H1 (cell line): ENCODE measurements at regions not wholly inside any gene's neighbourhood (a gene's known extent, or its start where the extent isn't known, plus 50 kb on each side); places are given as distances from the start of the nearest gene placed in this dataset.

Source experiments
- CTCF ChIA-PET: fragments of 300-600 bp; sonication (Branson Sonifier 250); formaldehyde crosslinking; loops from one replicate; lab custom pipeline; 2021; ENCODE audit not compliant: partially characterized antibody; lab: Charles Lee
- POLR2A ChIA-PET: fragments of 300-600 bp; sonication (Branson Sonifier 250); formaldehyde crosslinking; loops from one replicate; lab custom pipeline; 2021; ENCODE audit warnings: inconsistent platforms; ENCODE audit not compliant: partially characterized antibody; lab: Charles Lee
- DNase-seq, 2 experiments: peaks; one replicate each; pipeline versions ENCODE4 v3.0.0 to v3.0.0-alpha.2; 2010 to 2022; ENCODE audit warnings: low spot score in 2 of 2, low read depth in 1 of 2, mixed read lengths in 1 of 2
- FAIRE-seq: peaks from 2 replicates; lab custom pipeline; 2011; peaks lifted over from hg19 to GRCh38; lab: Jason Lieb, UNC
- H2AFZ ChIP-seq: 2 replicates; pipeline ENCODE4 v1.8.1; 2012; ENCODE audit warnings: low read length, inconsistent platforms
- H2AK5ac ChIP-seq: 2 replicates; pipeline ENCODE4 v1.6.1; 2013; ENCODE audit warnings: low read depth, low read length
- H2BK120ac ChIP-seq: replicated peaks from 2 replicates; pipeline ENCODE3; 2013; ENCODE audit warnings: low read depth, low read length, inconsistent platforms
- H2BK12ac ChIP-seq: 2 replicates; pipeline ENCODE4 v1.6.1; 2013; ENCODE audit warnings: low read depth, low read length
- H2BK15ac ChIP-seq: 2 replicates; pipeline ENCODE4 v1.6.1; 2013; ENCODE audit warnings: low read length
- H2BK20ac ChIP-seq: 2 replicates; pipeline ENCODE4 v1.6.1; 2013; ENCODE audit warnings: low read length
- H2BK5ac ChIP-seq: 2 replicates; pipeline ENCODE4 v1.6.1; 2013; ENCODE audit warnings: low read depth, low read length
- H3K14ac ChIP-seq: 2 replicates; pipeline ENCODE4 v1.6.1; 2013; ENCODE audit warnings: inconsistent platforms; ENCODE audit not compliant: insufficient read length
- H3K18ac ChIP-seq: 2 replicates; pipeline ENCODE4 v1.6.1; 2013; ENCODE audit warnings: low read length; ENCODE audit errors: extremely low read depth
- H3K23ac ChIP-seq: 2 replicates; pipeline ENCODE4 v1.6.1; 2013; ENCODE audit warnings: inconsistent platforms; ENCODE audit not compliant: insufficient read length
- H3K23me2 ChIP-seq: 2 replicates; pipeline ENCODE4 v1.6.1; 2013; ENCODE audit warnings: low read depth, low read length
- H3K27ac ChIP-seq: 2 replicates; pipeline ENCODE4 v1.6.1; 2011; ENCODE audit warnings: low read depth, low read length, inconsistent platforms
- H3K27me3 ChIP-seq, 4 experiments: replicated peaks in 1 of 4; 1 replicate in 1 of 4; 2 replicates in 3 of 4; pipeline versions ENCODE4 v1.6.1 to v1.8.1; 2011 to 2013; ENCODE audit warnings: low read length in 3 of 4, mild to moderate bottlenecking in 3 of 4, inconsistent platforms in 2 of 4, mixed read lengths in 2 of 4, moderate library complexity in 1 of 4; ENCODE audit not compliant: control insufficient read depth in 3 of 4, insufficient read depth in 3 of 4; ENCODE audit errors: extremely low read depth in 1 of 4
- H3K36me3 ChIP-seq, 4 experiments: 2 replicates each; pipeline versions ENCODE4 v1.6.1 to v1.8.1; 2011 to 2013; ENCODE audit warnings: mild to moderate bottlenecking in 4 of 4, low read length in 3 of 4, moderate library complexity in 2 of 4, control low read depth in 1 of 4, inconsistent platforms in 1 of 4; ENCODE audit not compliant: insufficient read depth in 4 of 4, control insufficient read depth in 2 of 4
- H3K4ac ChIP-seq: replicated peaks from 2 replicates; pipeline ENCODE3; 2013; ENCODE audit warnings: low read length, low read depth, mixed read lengths, inconsistent platforms; ENCODE audit not compliant: insufficient read length
- H3K4me1 ChIP-seq, 4 experiments: replicated peaks in 1 of 4; 1 replicate in 1 of 4; 2 replicates in 3 of 4; pipeline versions ENCODE4 v1.6.1 to v1.8.1; 2011 to 2013; ENCODE audit warnings: low read length in 3 of 4, inconsistent platforms in 2 of 4, mixed read lengths in 1 of 4; ENCODE audit not compliant: insufficient read depth in 4 of 4, control insufficient read depth in 3 of 4
- H3K4me2 ChIP-seq, 2 experiments: 2 replicates each; pipeline versions ENCODE4 v1.6.1 to v1.8.1; 2011 to 2013; ENCODE audit warnings: low read depth in 2 of 2, low read length in 2 of 2, control low read depth in 1 of 2, inconsistent platforms in 1 of 2, mild to moderate bottlenecking in 1 of 2; ENCODE audit not compliant: insufficient read depth in 1 of 2
- H3K4me3 ChIP-seq, 4 experiments: fragments of 200-600, 300-600 bp in 1 of 4; sonication (generic), shearing (Covaris generic), sonication (Bioruptor Twin) in 1 of 4; 2 replicates each; pipeline versions ENCODE4 v1.5.1 to v1.8.1; 2011 to 2016; ENCODE audit warnings: low read length in 4 of 4, low read depth in 3 of 4, control low read depth in 2 of 4, inconsistent platforms in 2 of 4, mild to moderate bottlenecking in 2 of 4, mixed read lengths in 1 of 4, moderate library complexity in 1 of 4; ENCODE audit not compliant: insufficient read depth in 2 of 4; ENCODE audit errors: extremely low read depth in 1 of 4
- H3K56ac ChIP-seq: replicated peaks from 2 replicates; pipeline ENCODE3; 2013; ENCODE audit warnings: low read depth, mild to moderate bottlenecking, mixed read lengths, low read length, inconsistent platforms; ENCODE audit not compliant: insufficient read length
- H3K79me1 ChIP-seq: 2 replicates; pipeline ENCODE4 v1.6.1; 2013; ENCODE audit warnings: low read depth, low read length, control low read depth
- H3K79me2 ChIP-seq, 2 experiments: 2 replicates each; pipeline versions ENCODE4 v1.6.1 to v1.8.1; 2012 to 2013; ENCODE audit warnings: low read length in 2 of 2, mild to moderate bottlenecking in 2 of 2, inconsistent platforms in 1 of 2; ENCODE audit not compliant: insufficient read depth in 2 of 2, control insufficient read depth in 1 of 2
- H3K9ac ChIP-seq, 4 experiments: replicated peaks in 1 of 4; 1 replicate in 1 of 4; 2 replicates in 3 of 4; pipeline versions ENCODE4 v1.6.1 to v1.8.1; 2011 to 2013; ENCODE audit warnings: low read depth in 3 of 4, low read length in 3 of 4, control low read depth in 2 of 4, mild to moderate bottlenecking in 2 of 4, moderate library complexity in 2 of 4, inconsistent platforms in 1 of 4; ENCODE audit errors: extremely low read depth in 1 of 4
- H3K9me3 ChIP-seq, 2 experiments: 2 replicates each; pipeline versions ENCODE4 v1.6.1 to v1.8.1; 2012 to 2013; ENCODE audit warnings: mild to moderate bottlenecking in 2 of 2, moderate library complexity in 2 of 2, control low read depth in 1 of 2, inconsistent platforms in 1 of 2, low read depth in 1 of 2, low read length in 1 of 2, mixed read lengths in 1 of 2; ENCODE audit not compliant: insufficient read depth in 2 of 2
- H4K20me1 ChIP-seq, 2 experiments: replicated peaks in 1 of 2; 2 replicates each; pipeline versions ENCODE3 to v1.8.1; 2011 to 2013; ENCODE audit warnings: inconsistent platforms in 2 of 2, low read length in 2 of 2, mild to moderate bottlenecking in 1 of 2; ENCODE audit not compliant: insufficient read depth in 2 of 2, control insufficient read depth in 1 of 2
- H4K5ac ChIP-seq: 2 replicates; pipeline ENCODE4 v1.6.1; 2013; ENCODE audit warnings: low read length, low read depth, mixed read lengths, inconsistent platforms; ENCODE audit not compliant: insufficient read length
- H4K8ac ChIP-seq: 2 replicates; pipeline ENCODE4 v1.8.0; 2013; ENCODE audit warnings: mild to moderate bottlenecking, moderate library complexity, low read length, inconsistent platforms; ENCODE audit not compliant: insufficient read depth; ENCODE audit errors: extremely low read depth
- H4K91ac ChIP-seq: replicated peaks from 2 replicates; pipeline ENCODE3; 2013; ENCODE audit warnings: low read length, mixed read lengths, inconsistent platforms; ENCODE audit not compliant: insufficient read length
- ASH2L ChIP-seq: fragments of 200-600, 300-600 bp; sonication (generic); IDR thresholded peaks from one replicate; pipeline ENCODE4 v1.7.1; 2017; ENCODE audit warnings: low read length
- JUND ChIP-seq: IDR thresholded peaks from 2 replicates; pipeline ENCODE4 v1.6.1; 2011; ENCODE audit warnings: mild to moderate bottlenecking, improper control_type of control experiment, low read length
- PHF8 ChIP-seq: fragments of 200-600 bp; sonication (generic); conservative IDR thresholded peaks from 2 replicates; pipeline ENCODE4 v1.7.1; 2012; ENCODE audit warnings: low read depth, mild to moderate bottlenecking, inconsistent platforms, low read length, moderate library complexity
- SIN3A ChIP-seq, 2 experiments: IDR thresholded peaks in 1 of 2; conservative IDR thresholded peaks in 1 of 2; 2 replicates each; pipeline ENCODE4 v1.6.1; 2011 to 2012; ENCODE audit warnings: low read length in 2 of 2, improper control_type of control experiment in 1 of 2, low read depth in 1 of 2, mild to moderate bottlenecking in 1 of 2
- SRF ChIP-seq: IDR thresholded peaks from 2 replicates; pipeline ENCODE4 v1.6.1; 2011; ENCODE audit warnings: mild to moderate bottlenecking, low read depth, low read length, moderate library complexity
- TEAD4 ChIP-seq: IDR thresholded peaks from 2 replicates; pipeline ENCODE4 v1.6.1; 2012; ENCODE audit warnings: low read depth, low read length, inconsistent platforms, mixed read lengths
- WGBS, 2 experiments: shearing (Covaris generic) in 1 of 2; methylation state at CpG; one replicate each; pipeline versions ENCODE4 v1.1.6 to v1.1.7; 2013 to 2015; ENCODE audit warnings: low lambda C conversion rate in 2 of 2, mixed read lengths in 2 of 2, inconsistent platforms in 1 of 2, low coverage in 1 of 2, missing lambda C conversion rate in 1 of 2; ENCODE audit not compliant: insufficient replicate concordance in 2 of 2, insufficient coverage in 1 of 2, insufficient read length in 1 of 2; ENCODE audit errors: extremely low coverage in 1 of 2, missing lambda C conversion rate in 1 of 2; 5-methylcytosine and 5-hydroxymethylcytosine counted together

GRCh38 chr21:14785679-14786078, 239.6 kb upstream of the SAMSN1 start:
- no peaks in the 10 kb centered on the region for H3K27me3 ChIP-seq
- 95% methylated on average over 2 of the region's 2 CpGs; no CpG with 5 or more reads in 1 of the 2 experiments for WGBS, 2 experiments

More at GRCh38 chr21:14785679-14786078, 239.6 kb upstream of the SAMSN1 start:
- no peak overlapping the region for H2BK120ac ChIP-seq
- H3K79me2 ChIP-seq, result no peaks in the 10 kb centered on the region
- TF ChIP-seq PHF8 (no peak), SIN3A (conservative IDR thresholded peaks at IDR 0.05 in 1 of 2, IDR thresholded peaks at IDR 0.05 in 1 of 2; ENCODE audit: low read depth in 1 of 2, low read length in 2 of 2) (no peak), ASH2L (no peak), JUND (no peak), SRF (no peak), TEAD4 (no peak)
- no peak overlapping the region for H3K56ac ChIP-seq
- no peak for FAIRE-seq
- H2BK5ac ChIP-seq, result no peak overlapping the region
- H3K14ac ChIP-seq, result no peak overlapping the region
- H3K79me1 ChIP-seq, result no peaks in the 10 kb centered on the region
- no peak overlapping the region for H4K8ac ChIP-seq
- POLR2A ChIA-PET, result no interaction called here
- H2BK20ac ChIP-seq, result no peak overlapping the region
- H4K91ac ChIP-seq, result no peak overlapping the region
- DNase-seq, result no peak
- no peak overlapping the region for H2AFZ ChIP-seq
- H2BK12ac ChIP-seq, result no peak overlapping the region
- H3K23ac ChIP-seq, result no peak overlapping the region
- H3K4ac ChIP-seq, result no peak overlapping the region
- H3K4me3 ChIP-seq, result no peak overlapping the region
- no peaks in the 10 kb centered on the region for H3K36me3 ChIP-seq
- CTCF ChIA-PET, result no interaction called here
- H4K20me1 ChIP-seq, result no peaks in the 10 kb centered on the region
- H4K5ac ChIP-seq, result no peak overlapping the region
- no peaks in the 10 kb centered on the region for H3K4me1 ChIP-seq
- H3K23me2 ChIP-seq, result no peaks in the 10 kb centered on the region
- no peak overlapping the region for H3K9ac ChIP-seq
- H3K9me3 ChIP-seq, result no peaks in the 10 kb centered on the region
- H3K18ac ChIP-seq, result no peak overlapping the region
- H3K4me2 ChIP-seq, result no peak overlapping the region
- H2AK5ac ChIP-seq, result no peak overlapping the region
- H2BK15ac ChIP-seq, result no peak overlapping the region
- no peak overlapping the region for H3K27ac ChIP-seq
